Cardiac fibroblast (primary cell): ENCODE measurements at regions not wholly inside any gene's neighbourhood (a gene's known extent, or its start where the extent isn't known, plus 50 kb on each side); places are given as distances from the start of the nearest gene placed in this dataset.
"Not testable (repeated sequence)": the region's sequence is repeated elsewhere in the genome, so short reads cannot be mapped to it uniquely, and the experiment has no call there.

Experiments used
- DNase-seq, 2 donors: peaks; one replicate each; pipeline versions ENCODE4 v3.0.0 to v3.0.0-alpha.2; 2010; ENCODE audit warnings: low read depth in 2 of 2
- H3K4me3 ChIP-seq, 2 donors: replicated peaks in 1 of 2; 1 replicate in 1 of 2; 2 replicates in 1 of 2; pipeline ENCODE4 v1.5.1; 2011; ENCODE audit warnings: low read depth in 2 of 2, low read length in 2 of 2, mild to moderate bottlenecking in 2 of 2, moderate library complexity in 1 of 2
- CTCF ChIP-seq: IDR thresholded peaks from one replicate; pipeline ENCODE4 v1.5.1; 2011; ENCODE audit warnings: low read depth, mild to moderate bottlenecking, low read length, inconsistent platforms

- TF ChIP-seq CTCF = no peak
- no peak overlapping the region for H3K4me3 ChIP-seq
Measured at GRCh38 chr5:163870441-163870840, 365.0 kb downstream of the MAT2B start.

GRCh38 chr5:163874431-163874830, 369.0 kb downstream of the MAT2B start:
- no peak overlapping the region for H3K4me3 ChIP-seq
- TF ChIP-seq CTCF = no peak
- no peak for DNase-seq

More at GRCh38 chr5:163870441-163870840, 365.0 kb downstream of the MAT2B start:
- DNase-seq = no peak

- H3K4me3 ChIP-seq = not testable (repeated sequence)
- peak; percentile 21 to 23 for DNase-seq
Measured at GRCh38 chr5:163874912-163875311, 369.5 kb downstream of the MAT2B start.

- no peak for DNase-seq
- no peak for TF ChIP-seq CTCF
- no peak overlapping the region for H3K4me3 ChIP-seq
Measured at GRCh38 chr5:163877865-163878264, 372.4 kb downstream of the MAT2B start.

GRCh38 chr5:163878490-163878889, 373.1 kb downstream of the MAT2B start:
- no peak for DNase-seq
- no peak overlapping the region for H3K4me3 ChIP-seq
- no peak for TF ChIP-seq CTCF

GRCh38 chr5:163880302-163880701, 374.9 kb downstream of the MAT2B start:
- DNase-seq = peak; percentile 30 to 47

GRCh38 chr5:163885117-163885516, 379.7 kb downstream of the MAT2B start:
- no peak for DNase-seq
- no peak overlapping the region for H3K4me3 ChIP-seq
- no peak for TF ChIP-seq CTCF

More at GRCh38 chr5:163880302-163880701, 374.9 kb downstream of the MAT2B start:
- no peak for TF ChIP-seq CTCF
- H3K4me3 ChIP-seq = no peak overlapping the region

- no peak for DNase-seq
- TF ChIP-seq CTCF = no peak
- H3K4me3 ChIP-seq = no peak overlapping the region
Measured at GRCh38 chr5:163887854-163888253, 382.4 kb downstream of the MAT2B start.
